ENCODE measurements at regions not wholly inside any gene's neighbourhood (a gene's known extent, or its start where the extent isn't known, plus 50 kb on each side); places are given as distances from the start of the nearest gene placed in this dataset.
"Not testable (repeated sequence)": the region's sequence is repeated elsewhere in the genome, so short reads cannot be mapped to it uniquely, and the experiment has no call there.

DNA sequence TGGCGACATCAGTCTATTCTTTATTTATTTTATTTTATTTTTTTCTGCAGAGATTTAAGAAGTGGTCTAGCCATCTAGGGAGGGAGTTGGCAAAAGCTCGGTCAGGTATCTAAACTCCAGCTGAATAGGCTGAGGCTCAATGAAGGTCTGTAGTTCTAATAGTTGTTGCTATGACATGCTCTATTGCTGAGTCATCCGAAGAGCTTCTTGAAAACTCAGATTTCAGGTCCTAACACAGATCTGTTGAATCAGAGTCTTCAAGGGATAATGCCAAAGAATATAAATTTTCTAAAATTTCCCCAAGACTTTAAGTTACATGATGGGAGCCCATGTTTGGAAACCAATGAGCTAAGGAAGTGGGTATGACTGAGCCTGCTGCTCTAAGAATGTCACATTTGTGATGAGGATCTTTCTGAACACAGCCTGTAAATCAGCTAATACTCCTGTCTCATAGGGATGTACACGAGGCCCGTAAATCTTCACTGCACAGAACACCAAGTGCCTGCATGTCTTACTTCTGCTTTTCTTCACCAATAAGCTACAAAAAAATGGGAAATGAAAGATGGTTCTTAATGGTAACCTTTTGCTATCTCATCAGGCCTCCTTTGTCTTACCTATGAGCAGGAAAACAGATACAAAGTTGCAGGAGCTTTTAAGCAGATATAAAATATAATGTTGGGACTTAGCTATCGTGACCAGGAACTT lies 901.4 kb upstream of the API5 start:
- no peak for DNase-seq
- H3K4me3 ChIP-seq = no peak overlapping the region
- H3K4me1 ChIP-seq = no peaks in the 10 kb centered on the region
- intact Hi-C loops (cut with DNase I) = no loop called here
- WGBS, 2 donors = 56 to 61% methylated on average over 6 of the region's 6 CpGs
- no peak overlapping the region for H3K27ac ChIP-seq
- TF ChIP-seq, protein P1, sequence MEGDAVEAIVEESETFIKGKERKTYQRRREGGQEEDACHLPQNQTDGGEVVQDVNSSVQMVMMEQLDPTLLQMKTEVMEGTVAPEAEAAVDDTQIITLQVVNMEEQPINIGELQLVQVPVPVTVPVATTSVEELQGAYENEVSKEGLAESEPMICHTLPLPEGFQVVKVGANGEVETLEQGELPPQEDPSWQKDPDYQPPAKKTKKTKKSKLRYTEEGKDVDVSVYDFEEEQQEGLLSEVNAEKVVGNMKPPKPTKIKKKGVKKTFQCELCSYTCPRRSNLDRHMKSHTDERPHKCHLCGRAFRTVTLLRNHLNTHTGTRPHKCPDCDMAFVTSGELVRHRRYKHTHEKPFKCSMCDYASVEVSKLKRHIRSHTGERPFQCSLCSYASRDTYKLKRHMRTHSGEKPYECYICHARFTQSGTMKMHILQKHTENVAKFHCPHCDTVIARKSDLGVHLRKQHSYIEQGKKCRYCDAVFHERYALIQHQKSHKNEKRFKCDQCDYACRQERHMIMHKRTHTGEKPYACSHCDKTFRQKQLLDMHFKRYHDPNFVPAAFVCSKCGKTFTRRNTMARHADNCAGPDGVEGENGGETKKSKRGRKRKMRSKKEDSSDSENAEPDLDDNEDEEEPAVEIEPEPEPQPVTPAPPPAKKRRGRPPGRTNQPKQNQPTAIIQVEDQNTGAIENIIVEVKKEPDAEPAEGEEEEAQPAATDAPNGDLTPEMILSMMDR (IDR thresholded peaks at IDR 0.05) = no peak
- no peak for TF ChIP-seq POLR2A (IDR thresholded peaks at IDR 0.05)
- H3K9me3 ChIP-seq = no peaks in the 10 kb centered on the region
- H3K27me3 ChIP-seq = no peaks in the 10 kb centered on the region
- H3K36me3 ChIP-seq = no peaks in the 10 kb centered on the region

DNA sequence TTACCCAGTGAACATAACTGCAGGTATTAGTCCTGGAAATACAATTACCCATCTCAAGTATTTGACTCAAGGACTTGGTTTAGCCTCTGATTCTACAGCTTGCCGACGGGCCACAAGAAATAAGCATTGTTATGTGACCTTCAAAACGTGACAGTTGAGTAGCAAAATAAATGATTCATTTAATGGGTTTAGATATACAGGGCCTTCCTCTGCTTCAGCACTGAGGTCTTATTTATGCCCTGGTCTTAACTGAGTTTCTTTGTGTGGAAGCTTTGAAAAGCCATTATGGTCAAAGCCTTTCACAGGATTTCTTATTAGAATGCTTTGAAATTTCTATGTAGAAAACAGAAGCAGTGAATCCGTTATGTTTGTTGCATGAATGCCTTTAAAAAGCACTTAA lies 899.2 kb upstream of the API5 start:
- Histone ChIP-seq H3K4me1 (no peaks in the 10 kb centered on the region), H3K36me3 (no peaks in the 10 kb centered on the region), H3K27me3 (no peaks in the 10 kb centered on the region), H3K27ac (no peak overlapping the region), H3K4me3 (no peak overlapping the region), H3K9me3 (no peaks in the 10 kb centered on the region)
- no peak for TF ChIP-seq POLR2A (IDR thresholded peaks at IDR 0.05)
- TF ChIP-seq, protein P1 (IDR thresholded peaks at IDR 0.05) = no peak
- intact Hi-C loops (cut with DNase I) = no loop called here
- WGBS, 2 donors = 34 to 44% methylated on average over 4 of the region's 4 CpGs
- no peak for DNase-seq

DNA sequence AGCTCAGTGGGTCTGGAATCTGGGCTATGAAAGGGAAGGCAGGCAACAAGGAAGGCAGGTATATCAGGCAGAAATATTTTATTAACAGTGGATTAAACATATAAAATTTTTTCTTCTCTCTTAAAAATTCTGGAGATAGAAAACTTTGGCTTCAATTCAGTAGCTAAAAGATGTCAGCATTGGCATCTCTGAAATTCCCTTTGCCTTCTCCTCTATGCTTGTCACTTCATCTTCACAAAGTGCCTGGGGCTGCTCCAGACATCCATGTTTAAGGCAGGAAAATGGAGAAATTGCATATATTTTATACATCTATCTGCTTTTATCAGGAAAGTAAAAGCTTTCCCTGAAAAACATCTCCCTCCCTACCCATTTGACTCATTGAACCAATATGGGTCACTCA lies 894.1 kb upstream of the API5 start:
- intact Hi-C loops (cut with DNase I) = no loop called here
- no peak overlapping the region for H3K27ac ChIP-seq
- no peaks in the 10 kb centered on the region for H3K36me3 ChIP-seq
- TF ChIP-seq, protein P1 (IDR thresholded peaks at IDR 0.05) = no peak
- no peak for TF ChIP-seq POLR2A (IDR thresholded peaks at IDR 0.05)
- DNase-seq = no peak
- H3K4me1 ChIP-seq = no peaks in the 10 kb centered on the region
- no peaks in the 10 kb centered on the region for H3K9me3 ChIP-seq
- H3K27me3 ChIP-seq = no peaks in the 10 kb centered on the region
- H3K4me3 ChIP-seq = no peak overlapping the region

DNA sequence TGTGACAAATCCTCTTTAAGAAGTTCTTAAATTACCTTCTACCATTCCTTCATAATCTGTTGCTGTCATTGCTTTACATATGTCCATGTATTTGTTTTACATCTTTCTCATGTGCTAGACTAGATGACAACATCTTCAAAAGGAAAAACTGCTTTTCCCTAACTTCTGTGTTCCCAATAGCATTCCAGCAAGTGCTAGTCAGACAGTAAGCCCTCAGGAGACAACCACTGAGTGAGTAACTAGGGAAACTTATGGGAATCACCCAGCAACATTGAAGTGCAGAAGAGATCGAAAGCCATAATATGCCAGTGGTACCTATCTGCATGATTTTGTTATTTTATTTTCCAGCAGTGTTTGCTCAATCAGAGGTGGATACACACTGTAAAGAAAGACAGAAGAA lies 889.7 kb upstream of the API5 start:
- WGBS, 2 donors = 81 to 91% methylated on average over 1 of the region's 1 CpG
- Histone ChIP-seq H3K36me3 (no peaks in the 10 kb centered on the region), H3K27me3 (no peaks in the 10 kb centered on the region), H3K4me1 (no peaks in the 10 kb centered on the region), H3K9me3 (peaks cover 0 to 4% (median 0%) of the 10 kb centered on the region in 3 donors), H3K4me3 (no peak overlapping the region), H3K27ac (no peak overlapping the region)
- DNase-seq = no peak
- no peak for TF ChIP-seq POLR2A (IDR thresholded peaks at IDR 0.05)
- TF ChIP-seq, protein P1 (IDR thresholded peaks at IDR 0.05) = no peak
- intact Hi-C loops (cut with DNase I) = no loop called here

DNA sequence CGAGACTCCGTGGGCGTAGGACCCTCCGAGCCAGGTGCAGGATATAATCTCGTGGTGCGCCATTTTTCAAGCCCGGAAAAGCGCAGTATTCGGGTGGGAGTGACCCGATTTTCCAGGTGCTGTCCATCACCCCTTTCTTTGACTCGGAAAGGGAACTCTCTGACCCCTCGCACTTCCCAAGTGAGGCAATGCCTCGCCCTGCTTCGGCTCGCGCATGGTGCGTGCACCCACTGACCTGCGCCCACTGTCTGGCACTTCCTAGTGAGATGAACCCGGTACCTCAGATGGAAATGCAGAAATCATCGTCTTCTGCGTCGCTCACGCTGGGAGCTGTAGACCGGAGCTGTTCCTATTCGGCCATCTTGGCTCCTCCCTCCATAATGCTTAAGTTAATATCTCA lies 876.9 kb upstream of the API5 start:
- H3K27ac ChIP-seq; H3K9me3 ChIP-seq; H3K36me3 ChIP-seq; H3K4me3 ChIP-seq; DNase-seq; intact Hi-C loops (cut with DNase I); H3K4me1 ChIP-seq; H3K27me3 ChIP-seq: not testable (repeated sequence)
- 88 to 93% methylated on average over 16 to 22 of the region's 25 CpGs for WGBS, 2 donors

DNA sequence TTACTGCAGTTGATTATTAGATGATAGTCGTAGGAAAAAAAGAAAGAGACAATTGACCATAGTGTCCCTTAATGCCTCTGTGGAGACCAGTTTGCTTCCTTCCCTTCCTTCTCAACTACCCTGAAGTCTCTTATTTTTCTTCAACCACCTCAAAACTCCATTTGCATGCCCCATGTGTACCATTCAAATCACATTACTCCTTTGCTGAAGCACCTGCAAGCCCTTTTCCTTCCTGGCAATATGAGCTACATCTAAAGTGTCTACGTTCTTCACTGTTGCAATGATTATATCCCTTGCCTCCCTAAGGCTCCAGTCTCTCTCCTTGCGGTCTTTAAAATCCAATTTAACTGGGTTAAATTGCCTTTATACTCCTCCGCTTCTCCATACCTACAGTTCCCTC lies 867.4 kb upstream of the API5 start:
- peaks cover 0 to 15% (median 0%) of the 10 kb centered on the region in 3 donors for H3K9me3 ChIP-seq
- no peak overlapping the region for H3K4me3 ChIP-seq
- H3K27ac ChIP-seq = no peak overlapping the region
- H3K4me1 ChIP-seq = no peaks in the 10 kb centered on the region
- TF ChIP-seq, protein P1 (IDR thresholded peaks at IDR 0.05) = no peak
- TF ChIP-seq POLR2A (IDR thresholded peaks at IDR 0.05) = no peak
- intact Hi-C loops (cut with DNase I) = no loop called here
- no peaks in the 10 kb centered on the region for H3K36me3 ChIP-seq
- 63 to 64% methylated on average over 4 of the region's 4 CpGs for WGBS, 2 donors
- no peaks in the 10 kb centered on the region for H3K27me3 ChIP-seq
- DNase-seq = no peak

All from esophagus squamous epithelium (tissue), 5 donors.